PFSK-1 (cell line): ENCODE measurements at regions not wholly inside any gene's neighbourhood (a gene's known extent, or its start where the extent isn't known, plus 50 kb on each side); places are given as distances from the start of the nearest gene placed in this dataset.

ENCODE experiments used
- FOXP2 ChIP-seq: optimal IDR thresholded peaks from 2 replicates; pipeline ENCODE3; 2011; ENCODE audit warnings: borderline replicate concordance, control low read depth, inconsistent platforms; ENCODE audit not compliant: insufficient read depth; ENCODE audit errors: extremely low read length, extremely low read depth
- POLR2AphosphoS5 ChIP-seq: IDR thresholded peaks from 2 replicates; pipeline ENCODE4 v1.6.1; 2012; ENCODE audit warnings: low read depth, mild to moderate bottlenecking, control low read depth, low read length, moderate library complexity
- REST ChIP-seq, 2 experiments: IDR thresholded peaks; 2 replicates each; pipeline versions ENCODE4 v1.6.1 to v1.8.0; 2011 to 2012; ENCODE audit warnings: low read depth in 2 of 2, low read length in 2 of 2, control low read depth in 1 of 2, inconsistent platforms in 1 of 2, mild to moderate bottlenecking in 1 of 2, moderate library complexity in 1 of 2; ENCODE audit not compliant: insufficient read depth in 1 of 2
- SIN3A ChIP-seq: IDR thresholded peaks from 2 replicates; pipeline ENCODE4 v1.6.1; 2012; ENCODE audit warnings: mild to moderate bottlenecking, low read length, moderate library complexity, borderline replicate concordance; ENCODE audit not compliant: insufficient read depth

GRCh38 chr13:103291226-103291625 lies 225.0 kb upstream of the SLC10A2 start:
- TF ChIP-seq REST (IDR thresholded peaks at IDR 0.05; ENCODE audit: insufficient read depth in 1 of 2, low read depth in 2 of 2, low read length in 2 of 2) (no peak), POLR2AphosphoS5 (no peak), SIN3A (no peak), FOXP2 (no peak)
